SU-DHL-6 (cell line): ENCODE measurements at regions not wholly inside any gene's neighbourhood (a gene's known extent, or its start where the extent isn't known, plus 50 kb on each side); places are given as distances from the start of the nearest gene placed in this dataset.

Experiments
- CTCF ChIP-seq: fragments of 200-600 bp; sonication (generic); IDR thresholded peaks from one replicate; pipeline ENCODE4 v1.5.1; 2017; ENCODE audit warnings: antibody characterized with exemption, mild to moderate bottlenecking, low read length, moderate library complexity; ENCODE audit not compliant: insufficient read depth, poor library complexity, severe bottlenecking
- EZH2phosphoT487 ChIP-seq: fragments of 200-600 bp; sonication (generic), shearing (Covaris generic); conservative IDR thresholded peaks from 2 replicates; pipeline ENCODE4 v1.6.1; 2018; ENCODE audit warnings: mild to moderate bottlenecking, antibody characterized with exemption, low read length, moderate library complexity, mixed read lengths

- no peak for TF ChIP-seq CTCF
- TF ChIP-seq EZH2phosphoT487 = no peak
Observed at GRCh38 chr4:54473798-54474197, 184.0 kb upstream of the KIT start.
